NT2/D1 (cell line): ENCODE measurements at regions not wholly inside any gene's neighbourhood (a gene's known extent, or its start where the extent isn't known, plus 50 kb on each side); places are given as distances from the start of the nearest gene placed in this dataset.
"Not testable (repeated sequence)": the region's sequence is repeated elsewhere in the genome, so short reads cannot be mapped to it uniquely, and the experiment has no call there.

Source experiments
- DNase-seq: peaks from one replicate; pipeline ENCODE4 v3.0.0-alpha.2; 2011; ENCODE audit warnings: low read depth, low spot score
- H3K27me3 ChIP-seq: 2 replicates; pipeline ENCODE4 v1.6.0; 2011; ENCODE audit warnings: mild to moderate bottlenecking; ENCODE audit not compliant: insufficient read length, insufficient read depth
- H3K36me3 ChIP-seq: 2 replicates; pipeline ENCODE4 v1.6.1; 2011; ENCODE audit warnings: mild to moderate bottlenecking, low read length, mixed read lengths; ENCODE audit not compliant: insufficient read depth, insufficient read length
- H3K4me1 ChIP-seq: 2 replicates; pipeline ENCODE4 v1.5.1; 2011; ENCODE audit not compliant: insufficient read depth, insufficient read length
- H3K4me3 ChIP-seq: 2 replicates; pipeline ENCODE4 v1.5.1; 2011; ENCODE audit warnings: low read depth; ENCODE audit not compliant: insufficient read length
- H3K9ac ChIP-seq: 2 replicates; pipeline ENCODE4 v1.6.0; 2011; ENCODE audit warnings: low read depth; ENCODE audit not compliant: insufficient read length
- H3K9me3 ChIP-seq: 2 replicates; pipeline ENCODE4 v1.5.1; 2011; ENCODE audit warnings: mild to moderate bottlenecking, low read length; ENCODE audit not compliant: insufficient read depth
- SUZ12 ChIP-seq: IDR thresholded peaks from 2 replicates; pipeline ENCODE4 v1.6.1; 2011; ENCODE audit not compliant: insufficient read length, insufficient read depth; ENCODE audit errors: extremely low read depth
- YY1 ChIP-seq: IDR thresholded peaks from 2 replicates; pipeline ENCODE4 v1.6.1; 2011; ENCODE audit not compliant: insufficient read length, insufficient read depth
- ZNF274 ChIP-seq: IDR thresholded peaks from 2 replicates; pipeline ENCODE4 v1.6.1; 2011; ENCODE audit warnings: mild to moderate bottlenecking, low read depth, low read length

- not testable (repeated sequence) for H3K36me3 ChIP-seq, H3K9me3 ChIP-seq, H3K4me1 ChIP-seq, DNase-seq, H3K9ac ChIP-seq, H3K4me3 ChIP-seq, H3K27me3 ChIP-seq
Observed at GRCh38 chr1:243001003-243001402, 254.1 kb downstream of the CEP170 start.

- not testable (repeated sequence) for H3K27me3 ChIP-seq, H3K4me3 ChIP-seq, H3K9ac ChIP-seq, DNase-seq, H3K4me1 ChIP-seq, H3K36me3 ChIP-seq, H3K9me3 ChIP-seq
Observed at GRCh38 chr1:242992776-242993175, 262.3 kb downstream of the CEP170 start.

DNA sequence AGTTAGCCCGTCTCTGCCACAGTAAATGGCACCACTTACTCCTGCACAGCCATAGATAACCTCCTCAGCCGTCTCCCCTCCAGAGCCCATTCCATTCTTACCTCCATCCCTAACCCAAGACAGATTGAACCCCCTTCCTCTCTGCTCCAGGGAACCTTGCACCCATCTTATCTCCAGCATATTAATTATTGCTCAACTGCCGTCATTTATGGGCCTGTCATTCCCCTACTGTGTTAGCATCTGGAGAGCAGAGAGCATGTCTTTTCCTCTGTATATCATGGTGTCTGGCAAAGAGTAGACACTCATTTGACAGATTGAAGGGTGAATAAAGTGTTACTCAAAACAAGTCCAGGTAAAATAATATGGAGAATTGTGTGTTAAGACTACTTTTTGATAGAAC, 270.0 kb downstream of the CEP170 start:
- not testable (repeated sequence) for H3K9me3 ChIP-seq, H3K36me3 ChIP-seq, DNase-seq, H3K27me3 ChIP-seq, H3K4me1 ChIP-seq, H3K4me3 ChIP-seq, H3K9ac ChIP-seq

DNA sequence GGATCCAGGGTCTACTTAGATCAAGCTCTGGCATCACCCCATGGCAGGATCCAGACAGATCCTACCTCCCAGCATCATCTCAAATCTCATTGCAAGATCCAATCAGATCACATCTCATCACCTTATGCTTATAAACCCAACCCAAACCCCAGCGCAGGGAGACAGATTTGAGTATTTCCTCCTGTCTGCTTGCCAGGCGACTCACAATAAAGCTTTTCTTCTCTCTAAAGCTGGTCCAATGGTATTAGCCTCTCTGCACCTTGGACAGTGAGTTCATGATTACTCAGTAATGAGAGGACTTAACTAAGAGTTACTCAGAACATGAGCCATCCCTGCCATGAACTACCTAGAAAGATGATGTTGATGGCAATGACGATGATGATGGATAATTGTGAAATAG, 281.7 kb downstream of the CEP170 start:
- H3K9me3 ChIP-seq, H3K27me3 ChIP-seq, DNase-seq, H3K36me3 ChIP-seq, H3K9ac ChIP-seq, H3K4me3 ChIP-seq, H3K4me1 ChIP-seq: not testable (repeated sequence)

GRCh38 chr1:242966892-242967291, 288.2 kb downstream of the CEP170 start:
- no peak for DNase-seq
- TF ChIP-seq ZNF274 = no peak
- TF ChIP-seq YY1 = no peak
- no peak for TF ChIP-seq SUZ12
- H3K9me3 ChIP-seq = peaks cover 9% of the 10 kb centered on the region; the same call in 1 of the 2 replicates
- H3K36me3 ChIP-seq = no peaks in the 10 kb centered on the region
- no peak overlapping the region for H3K9ac ChIP-seq
- H3K4me1 ChIP-seq = no peaks in the 10 kb centered on the region
- no peaks in the 10 kb centered on the region for H3K27me3 ChIP-seq
- H3K4me3 ChIP-seq = no peak overlapping the region

- not testable (repeated sequence) for H3K9ac ChIP-seq, H3K4me1 ChIP-seq, H3K9me3 ChIP-seq, H3K4me3 ChIP-seq, H3K36me3 ChIP-seq, H3K27me3 ChIP-seq, DNase-seq
Observed at GRCh38 chr1:242959397-242959796, 295.7 kb downstream of the CEP170 start.

- not testable (repeated sequence) for H3K4me3 ChIP-seq, H3K27me3 ChIP-seq, H3K9me3 ChIP-seq, H3K9ac ChIP-seq, H3K36me3 ChIP-seq, DNase-seq, H3K4me1 ChIP-seq
Observed at GRCh38 chr1:242954945-242955344, 300.1 kb downstream of the CEP170 start.

DNA sequence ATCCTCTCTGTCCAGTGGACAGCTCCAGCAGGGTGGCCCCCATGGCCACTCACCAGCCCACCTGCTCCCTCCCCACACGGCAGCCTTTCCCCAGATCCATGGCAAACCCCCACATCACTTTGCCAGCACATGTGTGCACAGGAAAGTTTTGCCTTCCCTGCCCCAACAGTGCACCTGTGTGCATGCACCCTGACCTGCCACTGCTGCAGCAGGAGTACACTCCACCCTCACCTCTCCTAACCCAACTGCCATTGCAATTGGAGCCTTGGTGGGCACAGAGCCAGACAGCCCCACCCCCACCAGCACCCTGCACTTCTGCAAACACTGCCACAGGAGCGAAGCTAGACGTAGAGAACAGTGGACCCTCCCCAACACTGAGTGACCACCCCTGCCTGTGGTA, 308.9 kb downstream of the CEP170 start:
- Histone ChIP-seq H3K9ac (no peak overlapping the region), H3K27me3 (no peaks in the 10 kb centered on the region), H3K4me3 (no peak overlapping the region), H3K36me3 (no peaks in the 10 kb centered on the region), H3K9me3 (no peaks in the 10 kb centered on the region), H3K4me1 (peaks cover 4% of the 10 kb centered on the region)
- TF ChIP-seq ZNF274 (no peak), SUZ12 (no peak), YY1 (no peak)
- DNase-seq = no peak

GRCh38 chr1:242936725-242937124, 318.4 kb downstream of the CEP170 start:
- H3K4me3 ChIP-seq, H3K9me3 ChIP-seq, H3K4me1 ChIP-seq, H3K36me3 ChIP-seq, H3K27me3 ChIP-seq, H3K9ac ChIP-seq: not testable (repeated sequence)
- peak; percentile 38 for DNase-seq

DNA sequence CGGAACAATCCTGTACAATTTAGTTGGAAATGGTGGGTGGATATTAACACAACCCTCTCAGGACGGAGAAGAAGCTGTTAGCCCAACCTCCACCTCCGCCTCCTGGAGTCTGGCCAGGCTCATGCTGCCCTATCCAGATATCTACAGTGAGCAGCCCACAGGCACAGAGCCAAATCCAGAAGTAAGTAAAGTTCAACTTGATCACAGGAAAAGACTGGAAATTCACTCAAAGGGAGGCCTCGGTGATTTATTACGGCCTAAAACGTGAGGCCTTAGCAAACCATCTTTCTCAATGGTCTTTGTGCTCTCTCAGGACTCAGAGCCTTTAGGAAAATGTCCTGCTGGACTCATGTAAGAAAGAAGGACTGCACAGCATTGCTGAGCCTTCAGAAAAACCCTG, 330.4 kb downstream of the CEP170 start:
- H3K9me3 ChIP-seq, H3K4me1 ChIP-seq, DNase-seq, H3K4me3 ChIP-seq, H3K36me3 ChIP-seq, H3K9ac ChIP-seq, H3K27me3 ChIP-seq: not testable (repeated sequence)

- not testable (repeated sequence) for H3K27me3 ChIP-seq, H3K4me1 ChIP-seq, H3K4me3 ChIP-seq, H3K36me3 ChIP-seq, H3K9ac ChIP-seq, DNase-seq, H3K9me3 ChIP-seq
Observed at GRCh38 chr1:242923603-242924002, 331.5 kb downstream of the CEP170 start.

- H3K27me3 ChIP-seq, H3K9me3 ChIP-seq, H3K36me3 ChIP-seq, DNase-seq, H3K4me1 ChIP-seq, H3K9ac ChIP-seq, H3K4me3 ChIP-seq: not testable (repeated sequence)
Observed at GRCh38 chr1:242914729-242915128, 340.4 kb downstream of the CEP170 start.
